GM06990 (cell line): ENCODE measurements at regions not wholly inside any gene's neighbourhood (a gene's known extent, or its start where the extent isn't known, plus 50 kb on each side); places are given as distances from the start of the nearest gene placed in this dataset.

Experiments used
- DNase-seq: peaks from one replicate; pipeline ENCODE4 v3.0.0-alpha.2; 2011; ENCODE audit not compliant: insufficient read length; ENCODE audit errors: extremely low read depth
- H3K27me3 ChIP-seq: replicated peaks from 2 replicates; pipeline ENCODE4 v1.6.0; 2011; ENCODE audit warnings: low read length; ENCODE audit not compliant: control insufficient read depth, insufficient read depth
- H3K36me3 ChIP-seq: 2 replicates; pipeline ENCODE4 v1.5.1; 2011; ENCODE audit warnings: low read length; ENCODE audit not compliant: control insufficient read depth, insufficient read depth
- H3K4me3 ChIP-seq: replicated peaks from 2 replicates; pipeline ENCODE4 v1.5.1; 2011; ENCODE audit warnings: low read depth, mild to moderate bottlenecking, control low read depth, low read length
- CTCF ChIP-seq: IDR thresholded peaks from 2 replicates; pipeline ENCODE4 v1.5.1; 2011; ENCODE audit warnings: low read length, control low read depth, mild to moderate bottlenecking, inconsistent platforms; ENCODE audit not compliant: insufficient read depth, poor library complexity, severe bottlenecking

- no peak overlapping the region for H3K4me3 ChIP-seq
- TF ChIP-seq CTCF = no peak
- H3K36me3 ChIP-seq = no peaks in the 10 kb centered on the region
- no peak for DNase-seq
- no peaks in the 10 kb centered on the region for H3K27me3 ChIP-seq
Measured at GRCh38 chr5:130529111-130529510, 624.8 kb downstream of the CHSY3 start.

GRCh38 chr5:130528474-130528873, 624.2 kb downstream of the CHSY3 start:
- no peaks in the 10 kb centered on the region for H3K27me3 ChIP-seq
- DNase-seq = no peak
- no peak for TF ChIP-seq CTCF
- no peaks in the 10 kb centered on the region for H3K36me3 ChIP-seq
- no peak overlapping the region for H3K4me3 ChIP-seq

- no peak overlapping the region for H3K4me3 ChIP-seq
- no peaks in the 10 kb centered on the region for H3K27me3 ChIP-seq
- no peak for DNase-seq
- H3K36me3 ChIP-seq = no peaks in the 10 kb centered on the region
- no peak for TF ChIP-seq CTCF
Measured at GRCh38 chr5:130526708-130527107, 622.4 kb downstream of the CHSY3 start.

GRCh38 chr5:130520211-130520610, 615.9 kb downstream of the CHSY3 start:
- no peak for DNase-seq
- H3K4me3 ChIP-seq = no peak overlapping the region
- H3K36me3 ChIP-seq = no peaks in the 10 kb centered on the region
- no peak for TF ChIP-seq CTCF
- H3K27me3 ChIP-seq = no peaks in the 10 kb centered on the region

- TF ChIP-seq CTCF = no peak
- no peak for DNase-seq
- no peaks in the 10 kb centered on the region for H3K36me3 ChIP-seq
- no peaks in the 10 kb centered on the region for H3K27me3 ChIP-seq
- no peak overlapping the region for H3K4me3 ChIP-seq
Measured at GRCh38 chr5:130514984-130515690, 610.9 kb downstream of the CHSY3 start.

GRCh38 chr5:130502702-130503101, 598.4 kb downstream of the CHSY3 start:
- H3K36me3 ChIP-seq = no peaks in the 10 kb centered on the region

More at GRCh38 chr5:130502702-130503101, 598.4 kb downstream of the CHSY3 start:
- TF ChIP-seq CTCF = no peak
- H3K27me3 ChIP-seq = no peaks in the 10 kb centered on the region
- DNase-seq = no peak
- H3K4me3 ChIP-seq = no peak overlapping the region
